GM15510 (cell line): ENCODE measurements at regions not wholly inside any gene's neighbourhood (a gene's known extent, or its start where the extent isn't known, plus 50 kb on each side); places are given as distances from the start of the nearest gene placed in this dataset.

Experiments used
- POLR2A ChIP-seq: IDR thresholded peaks from 3 replicates; pipeline ENCODE4 v1.6.1; 2011; ENCODE audit warnings: borderline replicate concordance; ENCODE audit not compliant: insufficient read length; ENCODE audit errors: extremely low read depth

GRCh38 chr1:37240897-37241296, 206.6 kb upstream of the GRIK3 start:
- TF ChIP-seq POLR2A = no peak

GRCh38 chr1:37242501-37242900, 208.2 kb upstream of the GRIK3 start:
- TF ChIP-seq POLR2A = no peak

- TF ChIP-seq POLR2A = no peak
Measured at GRCh38 chr1:37243368-37244082, 209.2 kb upstream of the GRIK3 start.

GRCh38 chr1:37244083-37244480, 209.8 kb upstream of the GRIK3 start:
- TF ChIP-seq POLR2A = no peak

GRCh38 chr1:37244815-37245214, 210.5 kb upstream of the GRIK3 start:
- no peak for TF ChIP-seq POLR2A

GRCh38 chr1:37246631-37247030, 212.3 kb upstream of the GRIK3 start:
- TF ChIP-seq POLR2A = no peak

GRCh38 chr1:37250371-37250770, 216.1 kb upstream of the GRIK3 start:
- TF ChIP-seq POLR2A = no peak

GRCh38 chr1:37255136-37255795, 219.1 kb upstream of the ZC3H12A start:
- TF ChIP-seq POLR2A = no peak

GRCh38 chr1:37255868-37256267, 218.5 kb upstream of the ZC3H12A start:
- no peak for TF ChIP-seq POLR2A

- no peak for TF ChIP-seq POLR2A
Measured at GRCh38 chr1:37257646-37258045, 216.7 kb upstream of the ZC3H12A start.

- no peak for TF ChIP-seq POLR2A
Measured at GRCh38 chr1:37258068-37258467, 216.3 kb upstream of the ZC3H12A start.

GRCh38 chr1:37259019-37259418, 215.4 kb upstream of the ZC3H12A start:
- TF ChIP-seq POLR2A = no peak

- TF ChIP-seq POLR2A = no peak
Measured at GRCh38 chr1:37261129-37261528, 213.3 kb upstream of the ZC3H12A start.

GRCh38 chr1:37262439-37263170, 211.8 kb upstream of the ZC3H12A start:
- TF ChIP-seq POLR2A = no peak

GRCh38 chr1:37265156-37265555, 209.2 kb upstream of the ZC3H12A start:
- no peak for TF ChIP-seq POLR2A

GRCh38 chr1:37265786-37266667, 208.4 kb upstream of the ZC3H12A start:
- TF ChIP-seq POLR2A = no peak
